Rectal smooth muscle tissue (tissue), 1 donor: ENCODE measurements at regions not wholly inside any gene's neighbourhood (a gene's known extent, or its start where the extent isn't known, plus 50 kb on each side); places are given as distances from the start of the nearest gene placed in this dataset.

Experiments used
- H3K27ac ChIP-seq: one replicate; pipeline ENCODE4 v1.7.0; 2013; ENCODE audit warnings: low read depth, low read length, inconsistent platforms
- H3K27me3 ChIP-seq: one replicate; pipeline ENCODE4 v1.7.0; 2013; ENCODE audit warnings: low read length; ENCODE audit not compliant: control insufficient read depth, insufficient read depth
- H3K36me3 ChIP-seq: one replicate; pipeline ENCODE4 v1.7.0; 2013; ENCODE audit warnings: low read length; ENCODE audit not compliant: control insufficient read depth, insufficient read depth
- H3K4me1 ChIP-seq: one replicate; pipeline ENCODE4 v1.7.0; 2013; ENCODE audit warnings: low read length; ENCODE audit not compliant: control insufficient read depth, insufficient read depth
- H3K4me3 ChIP-seq: one replicate; pipeline ENCODE4 v1.7.0; 2013; ENCODE audit warnings: low read length
- H3K9ac ChIP-seq: one replicate; pipeline ENCODE4 v1.7.0; 2013; ENCODE audit warnings: low read length

GRCh38 chr2:20537423-20538307 lies 90.8 kb downstream of the RHOB start:
- no peaks in the 10 kb centered on the region for H3K27me3 ChIP-seq
- H3K4me3 ChIP-seq = no peak overlapping the region
- H3K27ac ChIP-seq = no peak overlapping the region
- no peaks in the 10 kb centered on the region for H3K36me3 ChIP-seq
- H3K9ac ChIP-seq = no peak overlapping the region
- H3K4me1 ChIP-seq = no peaks in the 10 kb centered on the region

DNA sequence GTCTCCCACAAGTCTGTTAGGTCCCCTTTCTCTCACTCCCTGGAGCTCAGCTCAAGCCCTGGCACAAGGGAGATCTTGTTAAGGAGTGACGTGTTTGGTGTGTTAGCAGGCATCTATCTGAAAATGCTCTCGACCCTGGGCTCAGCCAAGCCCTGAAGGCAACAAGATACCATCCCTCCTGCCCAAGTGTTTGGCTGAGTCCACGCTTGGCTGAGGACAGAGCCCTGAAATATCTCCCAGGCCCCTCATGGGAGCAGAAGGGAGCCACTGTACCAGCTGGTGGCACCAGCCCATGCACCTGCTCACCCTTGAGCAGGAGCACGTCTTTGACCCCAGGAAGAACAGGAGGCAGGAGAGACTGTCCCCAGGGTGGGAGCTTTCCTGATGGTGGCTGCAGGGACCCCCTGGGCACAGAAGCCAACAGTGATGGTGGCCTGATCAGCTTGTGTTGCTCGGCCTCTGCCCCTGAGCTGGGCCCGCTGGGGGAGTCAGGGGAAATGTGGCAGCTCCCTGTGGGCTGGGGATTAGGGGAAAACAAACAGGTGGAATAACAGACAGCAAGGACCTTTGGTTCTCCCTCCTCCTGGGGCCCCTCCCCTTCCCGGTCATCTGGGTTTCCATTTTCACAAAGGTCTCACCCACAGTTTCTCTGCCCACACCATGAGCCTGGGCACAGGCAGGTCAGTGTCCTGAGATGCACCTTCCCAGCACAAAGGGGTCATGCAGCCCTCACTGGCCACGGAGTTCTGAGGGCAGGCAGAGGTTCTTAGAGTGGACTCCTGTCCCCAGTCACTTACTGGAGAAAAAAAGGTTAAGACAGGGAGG lies 91.6 kb downstream of the RHOB start:
- Histone ChIP-seq H3K4me1 (no peaks in the 10 kb centered on the region), H3K36me3 (no peaks in the 10 kb centered on the region), H3K27ac (no peak overlapping the region)

DNA sequence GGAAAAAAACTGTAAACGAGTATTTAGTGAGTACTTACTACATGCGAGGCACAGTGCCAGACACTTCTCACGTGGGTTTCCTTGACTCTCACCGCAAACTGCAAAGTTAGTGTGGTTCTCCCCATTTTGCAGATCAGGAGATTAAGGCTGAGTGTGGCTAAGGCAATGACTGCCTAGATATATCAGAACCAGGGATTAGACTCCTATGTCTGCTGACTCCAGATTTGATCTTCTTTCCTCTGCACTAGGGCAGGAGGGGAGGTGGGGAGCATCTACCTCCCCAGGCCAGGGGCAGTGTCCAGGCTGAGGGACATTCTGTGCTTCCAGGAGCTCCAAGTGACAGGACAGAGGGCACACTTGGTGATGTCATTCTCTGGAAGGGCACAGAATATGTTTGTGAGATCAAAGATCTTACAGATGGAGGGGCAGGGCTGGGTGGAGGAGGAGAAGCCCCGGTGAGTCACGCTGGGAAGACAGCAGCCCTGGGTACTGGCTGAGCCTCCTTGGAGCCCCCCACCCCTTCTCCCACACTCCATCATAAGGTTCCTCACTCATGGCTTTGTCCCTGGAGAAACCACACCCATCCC lies 92.4 kb downstream of the RHOB start:
- H3K4me1 ChIP-seq = no peaks in the 10 kb centered on the region
- H3K27me3 ChIP-seq = no peaks in the 10 kb centered on the region
- no peak overlapping the region for H3K9ac ChIP-seq
- H3K4me3 ChIP-seq = no peak overlapping the region
- no peak overlapping the region for H3K27ac ChIP-seq
- no peaks in the 10 kb centered on the region for H3K36me3 ChIP-seq

More for the DNA sequence above, 91.6 kb downstream of the RHOB start:
- Histone ChIP-seq H3K27me3 (no peaks in the 10 kb centered on the region), H3K9ac (no peak overlapping the region), H3K4me3 (no peak overlapping the region)

DNA sequence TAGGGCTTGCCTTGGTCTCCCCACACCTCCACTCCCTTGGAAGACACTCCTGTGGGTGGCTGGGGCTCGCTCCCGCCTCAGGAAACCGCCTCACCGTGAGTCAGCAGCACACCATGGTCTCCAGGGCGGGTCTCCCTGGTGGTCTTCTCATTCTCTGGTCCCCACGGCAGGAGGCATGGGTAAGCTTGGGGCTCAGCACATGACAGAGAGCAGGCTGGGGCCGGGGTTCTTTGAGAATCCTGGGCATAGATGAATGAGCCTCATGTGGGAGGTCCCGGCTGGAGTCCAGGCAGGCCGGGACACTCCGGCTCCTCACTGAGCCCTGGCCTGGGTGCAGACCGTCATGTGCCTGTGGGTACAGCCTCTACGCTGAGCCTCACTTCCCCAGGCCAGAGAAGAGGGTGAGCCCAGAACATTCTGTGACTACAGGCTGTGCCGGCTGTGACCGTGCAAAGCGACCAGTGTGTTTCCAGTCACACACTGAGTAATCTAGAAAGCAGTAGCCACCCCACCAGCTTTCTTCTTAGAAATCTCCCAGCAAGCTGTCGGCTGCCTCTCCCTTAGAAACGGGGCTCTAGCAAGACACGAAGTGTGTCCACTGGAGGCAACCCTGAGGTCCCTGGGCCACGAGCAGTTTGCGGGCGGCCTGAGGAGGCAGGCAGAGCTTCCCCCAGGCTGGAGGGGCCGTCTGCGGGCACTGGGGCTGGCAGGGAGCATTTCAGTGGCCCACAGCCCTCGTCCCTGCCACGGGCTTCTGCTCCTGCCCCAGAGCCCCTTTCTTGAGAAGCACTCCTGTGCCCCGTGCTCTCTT lies 93.1 kb downstream of the RHOB start:
- no peak overlapping the region for H3K27ac ChIP-seq
- H3K4me3 ChIP-seq = no peak overlapping the region
- no peaks in the 10 kb centered on the region for H3K27me3 ChIP-seq
- H3K9ac ChIP-seq = no peak overlapping the region
- no peaks in the 10 kb centered on the region for H3K4me1 ChIP-seq
- no peaks in the 10 kb centered on the region for H3K36me3 ChIP-seq

DNA sequence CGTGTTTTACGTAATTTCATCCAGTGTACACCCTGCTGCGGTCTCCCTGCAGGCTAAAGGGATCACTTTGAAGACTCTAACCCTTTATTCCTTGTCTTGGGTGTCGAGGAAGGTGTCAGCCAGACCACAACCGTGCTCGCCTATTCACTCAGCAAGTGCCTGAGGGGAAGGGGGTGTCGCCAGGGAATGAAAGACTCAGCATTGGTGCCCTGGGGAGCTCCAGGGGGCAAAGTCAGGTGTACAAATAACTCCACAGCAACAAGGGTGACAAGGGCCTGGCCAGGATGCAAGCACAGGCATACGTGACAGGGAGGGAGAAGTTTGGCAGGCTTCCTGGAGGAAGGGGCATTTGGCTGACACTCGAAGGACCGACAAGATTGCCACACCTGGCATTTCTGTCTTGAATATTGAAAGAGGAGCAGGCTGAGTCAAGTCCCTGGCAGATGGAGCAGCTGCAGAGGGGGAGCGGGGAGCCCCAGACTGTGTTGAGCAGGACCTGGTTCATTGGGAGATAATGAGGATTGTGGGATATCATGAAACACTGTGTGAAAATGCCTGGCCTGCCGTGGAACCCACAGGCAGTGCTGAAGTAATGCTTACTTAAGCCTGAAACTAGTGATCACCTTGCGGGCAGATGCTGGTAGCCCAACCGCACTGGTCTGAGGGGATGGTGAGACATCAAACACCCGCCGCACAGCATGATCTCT lies 93.9 kb downstream of the RHOB start:
- H3K9ac ChIP-seq = no peak overlapping the region
- H3K4me1 ChIP-seq = no peaks in the 10 kb centered on the region
- no peak overlapping the region for H3K27ac ChIP-seq

DNA sequence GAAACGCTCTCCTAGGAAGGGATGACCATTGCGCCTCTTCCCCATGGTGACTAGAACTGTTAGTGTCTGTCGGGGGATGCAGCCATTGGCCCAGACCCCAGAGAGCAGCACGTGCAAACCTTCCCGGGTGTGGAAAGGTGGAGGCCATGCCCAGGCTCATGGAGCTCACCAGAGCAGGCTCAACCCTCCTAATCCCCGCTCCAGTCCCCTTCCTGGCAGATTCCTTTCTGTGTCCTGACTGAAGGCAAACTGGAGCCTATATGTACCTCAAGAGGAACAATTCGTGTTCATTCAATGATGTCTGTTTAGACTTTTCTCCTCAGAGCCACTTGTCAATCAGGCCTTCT lies 94.4 kb downstream of the RHOB start:
- Histone ChIP-seq H3K9ac (no peak overlapping the region), H3K4me3 (no peak overlapping the region), H3K4me1 (no peaks in the 10 kb centered on the region), H3K27me3 (no peaks in the 10 kb centered on the region), H3K36me3 (no peaks in the 10 kb centered on the region), H3K27ac (no peak overlapping the region)

More for the DNA sequence above, 93.9 kb downstream of the RHOB start:
- Histone ChIP-seq H3K27me3 (no peaks in the 10 kb centered on the region), H3K36me3 (no peaks in the 10 kb centered on the region), H3K4me3 (no peak overlapping the region)

DNA sequence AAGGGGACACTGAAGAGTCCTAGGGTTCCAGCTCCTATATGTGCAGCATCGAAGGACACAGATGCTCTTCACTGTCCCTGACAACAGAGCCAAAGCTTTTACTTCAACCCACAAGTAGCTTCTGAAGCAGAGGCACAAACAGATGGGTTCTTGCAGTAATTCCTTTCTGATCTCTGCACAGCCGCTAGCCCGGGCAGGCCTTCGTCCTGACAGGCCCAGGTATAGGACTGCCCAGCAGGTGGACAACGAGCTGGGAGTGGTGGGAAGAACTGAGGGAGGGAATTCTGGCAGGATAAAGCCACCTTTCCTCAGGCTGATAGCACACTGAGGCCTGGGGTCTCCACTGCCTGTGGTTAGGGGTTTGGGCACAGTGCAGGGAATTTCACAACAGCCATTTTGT lies 94.8 kb downstream of the RHOB start:
- Histone ChIP-seq H3K4me1 (no peaks in the 10 kb centered on the region), H3K9ac (no peak overlapping the region), H3K36me3 (no peaks in the 10 kb centered on the region), H3K27ac (no peak overlapping the region), H3K27me3 (no peaks in the 10 kb centered on the region), H3K4me3 (no peak overlapping the region)

- no peak overlapping the region for H3K27ac ChIP-seq
- H3K4me3 ChIP-seq = no peak overlapping the region
- no peaks in the 10 kb centered on the region for H3K4me1 ChIP-seq
- H3K36me3 ChIP-seq = no peaks in the 10 kb centered on the region
- no peak overlapping the region for H3K9ac ChIP-seq
- no peaks in the 10 kb centered on the region for H3K27me3 ChIP-seq
Measured at GRCh38 chr2:20542269-20542668, 95.4 kb downstream of the RHOB start.

GRCh38 chr2:20542746-20543468 lies 96.0 kb downstream of the RHOB start:
- Histone ChIP-seq H3K4me3 (no peak overlapping the region), H3K9ac (no peak overlapping the region), H3K36me3 (no peaks in the 10 kb centered on the region), H3K27me3 (no peaks in the 10 kb centered on the region), H3K4me1 (no peaks in the 10 kb centered on the region), H3K27ac (no peak overlapping the region)

DNA sequence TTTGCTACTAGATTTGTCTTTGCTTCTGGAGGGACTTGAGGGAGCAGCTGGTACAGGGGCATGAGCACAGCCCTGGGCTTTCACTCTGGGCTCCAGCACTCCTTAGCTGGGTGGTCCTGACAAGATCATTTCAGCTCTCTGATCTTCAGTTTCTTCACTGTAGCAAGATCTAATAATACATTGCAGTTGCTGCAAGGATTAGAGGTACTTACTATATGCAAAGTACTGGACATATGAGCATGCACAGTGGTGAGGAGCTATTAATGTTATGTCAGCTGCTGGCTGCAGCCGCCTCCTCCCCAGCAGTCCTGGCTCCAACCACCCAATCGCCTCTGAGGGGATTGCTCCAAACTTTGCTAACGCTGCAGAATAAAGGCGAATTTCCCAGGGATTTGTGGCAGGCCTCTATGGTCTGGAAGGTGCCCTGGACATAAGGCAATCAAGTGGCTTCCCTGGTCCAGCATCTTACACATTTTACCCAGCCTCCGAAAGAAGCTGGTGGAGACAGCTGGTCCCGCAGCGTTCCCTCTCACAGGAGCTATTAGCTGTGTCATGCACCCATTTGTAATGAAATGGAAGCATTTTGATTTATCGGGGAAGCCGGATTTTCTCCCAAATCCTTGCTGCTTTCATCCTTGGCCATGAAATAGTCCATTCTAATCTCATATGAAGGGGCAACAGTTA lies 96.7 kb downstream of the RHOB start:
- no peaks in the 10 kb centered on the region for H3K27me3 ChIP-seq
- H3K4me3 ChIP-seq = no peak overlapping the region
- no peaks in the 10 kb centered on the region for H3K4me1 ChIP-seq
- H3K9ac ChIP-seq = no peak overlapping the region
- no peak overlapping the region for H3K27ac ChIP-seq
- H3K36me3 ChIP-seq = no peaks in the 10 kb centered on the region
